ENCODE measurements at regions not wholly inside any gene's neighbourhood (a gene's known extent, or its start where the extent isn't known, plus 50 kb on each side); places are given as distances from the start of the nearest gene placed in this dataset.

DNA sequence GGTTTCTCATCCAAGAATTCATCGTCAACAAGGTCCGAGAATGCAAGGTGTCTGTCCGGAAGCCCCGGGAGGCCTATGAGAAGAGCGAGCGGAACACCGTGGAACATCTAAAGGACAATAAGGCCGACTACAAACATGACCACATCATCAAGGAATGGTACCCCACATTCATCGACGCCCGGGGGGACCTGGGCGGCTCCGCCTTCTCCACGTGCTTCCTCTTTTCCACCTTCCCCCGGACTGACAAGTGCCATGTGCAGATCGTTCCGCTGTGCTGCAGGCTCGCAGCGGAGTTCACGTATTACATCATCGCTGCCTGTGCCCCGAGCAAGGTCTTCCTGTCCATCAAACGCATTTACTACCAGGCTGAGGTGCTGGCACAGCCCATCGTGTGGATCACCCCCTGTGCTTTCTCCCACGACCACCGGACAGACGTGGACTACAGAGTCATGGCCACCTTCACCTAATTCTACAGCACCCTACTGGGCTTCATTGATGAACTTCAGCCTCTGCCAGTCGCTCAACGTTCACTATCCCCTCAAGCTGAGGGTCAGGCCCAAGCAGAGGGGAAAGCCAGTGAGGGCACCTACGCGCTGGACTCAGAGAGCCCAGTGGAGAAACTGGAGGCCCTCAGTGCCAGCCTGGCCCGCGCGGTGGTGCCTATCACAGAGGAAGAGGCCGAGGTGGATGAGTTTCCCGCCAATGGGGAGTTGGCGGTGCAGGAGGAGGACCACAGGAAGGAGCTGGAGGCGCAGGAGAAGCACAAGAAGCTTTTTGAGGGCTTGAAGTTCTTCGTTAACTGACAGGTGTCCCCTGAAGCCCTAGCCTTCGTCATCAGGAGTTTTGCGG, 125.9 kb upstream of the PABPC4L start:
- TF ChIP-seq, protein P1, sequence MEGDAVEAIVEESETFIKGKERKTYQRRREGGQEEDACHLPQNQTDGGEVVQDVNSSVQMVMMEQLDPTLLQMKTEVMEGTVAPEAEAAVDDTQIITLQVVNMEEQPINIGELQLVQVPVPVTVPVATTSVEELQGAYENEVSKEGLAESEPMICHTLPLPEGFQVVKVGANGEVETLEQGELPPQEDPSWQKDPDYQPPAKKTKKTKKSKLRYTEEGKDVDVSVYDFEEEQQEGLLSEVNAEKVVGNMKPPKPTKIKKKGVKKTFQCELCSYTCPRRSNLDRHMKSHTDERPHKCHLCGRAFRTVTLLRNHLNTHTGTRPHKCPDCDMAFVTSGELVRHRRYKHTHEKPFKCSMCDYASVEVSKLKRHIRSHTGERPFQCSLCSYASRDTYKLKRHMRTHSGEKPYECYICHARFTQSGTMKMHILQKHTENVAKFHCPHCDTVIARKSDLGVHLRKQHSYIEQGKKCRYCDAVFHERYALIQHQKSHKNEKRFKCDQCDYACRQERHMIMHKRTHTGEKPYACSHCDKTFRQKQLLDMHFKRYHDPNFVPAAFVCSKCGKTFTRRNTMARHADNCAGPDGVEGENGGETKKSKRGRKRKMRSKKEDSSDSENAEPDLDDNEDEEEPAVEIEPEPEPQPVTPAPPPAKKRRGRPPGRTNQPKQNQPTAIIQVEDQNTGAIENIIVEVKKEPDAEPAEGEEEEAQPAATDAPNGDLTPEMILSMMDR (IDR thresholded peaks at IDR 0.05; ENCODE audit: insufficient read depth, low read depth, low read length), result no peak
- TF ChIP-seq EZH2 (IDR thresholded peaks at IDR 0.05; ENCODE audit: insufficient read depth, low read length), result no peak

Measured in astrocyte (in vitro differentiated cells and primary cell).